Renal cortex interstitium (tissue), 11 donors: ENCODE measurements at regions not wholly inside any gene's neighbourhood (a gene's known extent, or its start where the extent isn't known, plus 50 kb on each side); places are given as distances from the start of the nearest gene placed in this dataset.
A peak's percentile ranks its signal among the peaks of the same experiment; 100 is the strongest.
"Not testable (repeated sequence)": the region's sequence is repeated elsewhere in the genome, so short reads cannot be mapped to it uniquely, and the experiment has no call there.

ENCODE experiments used
- DNase-seq, 11 donors: peaks; one replicate each; pipeline ENCODE4 v3.0.0-alpha.2; 2013; ENCODE audit warnings: low read depth in 9 of 11, low spot score in 4 of 11; ENCODE audit errors: extremely low read depth in 1 of 11

DNA sequence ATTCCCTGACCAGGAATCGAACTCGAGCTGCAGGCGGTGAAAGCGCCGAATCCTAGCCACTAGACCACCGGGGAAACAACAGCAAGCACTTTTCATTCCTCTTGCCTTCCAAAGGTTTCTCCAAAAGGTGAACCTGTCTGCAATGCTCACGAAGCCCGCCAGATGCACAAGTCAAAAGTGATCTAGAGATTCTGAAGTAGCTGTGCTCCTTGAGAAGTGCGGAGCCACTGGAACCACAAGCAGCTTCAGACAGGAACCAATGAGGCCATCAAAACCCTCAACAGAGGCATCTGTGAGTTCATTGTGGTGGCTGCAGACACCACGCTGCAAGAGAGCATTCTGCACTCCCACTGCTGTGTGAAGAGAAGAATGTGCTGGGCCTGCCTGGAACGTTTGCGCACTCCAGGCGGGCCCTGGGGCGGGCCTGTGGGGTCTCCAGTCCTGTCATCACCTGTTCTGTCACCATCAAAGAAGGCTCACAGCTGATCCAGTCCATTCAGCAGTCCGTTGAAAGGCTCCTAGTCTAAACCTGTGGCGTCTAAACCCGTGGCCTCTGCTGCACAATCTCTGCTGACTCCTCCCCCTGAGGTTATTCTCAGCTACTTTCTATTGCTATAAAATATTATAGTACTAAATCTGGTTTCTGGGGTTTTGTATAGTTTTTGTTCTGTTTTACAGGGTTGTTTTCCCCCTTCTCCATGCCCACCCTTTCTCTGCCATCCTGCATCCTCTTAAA lies 89.5 kb upstream of the FCGR1A start:
- DNase-seq, result not testable (repeated sequence)

DNA sequence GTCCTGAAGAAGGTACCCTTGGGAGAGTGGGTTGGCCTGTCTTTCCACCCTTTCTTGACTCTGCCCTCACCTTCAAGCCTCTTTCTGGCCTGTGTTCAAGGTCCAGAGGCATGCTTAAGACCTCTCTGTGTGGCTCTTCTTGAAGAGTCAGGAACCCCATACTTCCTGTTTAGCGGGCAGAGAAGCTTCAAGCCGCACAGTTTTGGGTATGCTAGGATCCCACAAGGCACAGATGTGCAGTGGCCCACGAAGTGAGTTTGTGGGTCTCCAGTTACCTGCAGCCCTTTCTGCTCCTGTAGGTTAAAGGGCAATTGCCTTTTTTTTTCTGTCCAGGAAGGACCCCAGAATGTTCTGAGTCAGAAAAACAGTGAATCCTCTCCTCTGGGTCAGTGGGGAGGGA lies 87.4 kb upstream of the FCGR1A start:
- not testable (repeated sequence) for DNase-seq

DNA sequence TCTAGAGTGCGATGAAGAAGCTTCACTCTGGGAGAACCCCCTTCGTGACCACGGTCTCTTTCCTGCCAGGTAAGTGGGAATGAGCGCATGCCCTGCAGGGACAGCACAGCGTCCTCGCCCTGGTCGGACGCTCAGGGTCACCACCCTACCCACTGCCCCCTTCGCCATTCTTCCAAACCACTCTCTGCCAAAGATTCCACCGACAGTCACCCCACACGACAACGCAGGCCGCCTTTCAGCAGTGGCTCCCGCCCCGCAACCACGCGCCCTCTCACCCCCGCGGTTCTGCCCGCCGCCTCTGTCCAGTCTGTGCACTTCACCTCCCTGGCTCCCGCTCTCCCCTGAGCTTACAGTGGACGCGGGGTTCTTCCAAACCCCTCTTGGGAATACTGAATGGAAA lies 82.3 kb upstream of the FCGR1A start:
- DNase-seq, result not testable (repeated sequence)

DNA sequence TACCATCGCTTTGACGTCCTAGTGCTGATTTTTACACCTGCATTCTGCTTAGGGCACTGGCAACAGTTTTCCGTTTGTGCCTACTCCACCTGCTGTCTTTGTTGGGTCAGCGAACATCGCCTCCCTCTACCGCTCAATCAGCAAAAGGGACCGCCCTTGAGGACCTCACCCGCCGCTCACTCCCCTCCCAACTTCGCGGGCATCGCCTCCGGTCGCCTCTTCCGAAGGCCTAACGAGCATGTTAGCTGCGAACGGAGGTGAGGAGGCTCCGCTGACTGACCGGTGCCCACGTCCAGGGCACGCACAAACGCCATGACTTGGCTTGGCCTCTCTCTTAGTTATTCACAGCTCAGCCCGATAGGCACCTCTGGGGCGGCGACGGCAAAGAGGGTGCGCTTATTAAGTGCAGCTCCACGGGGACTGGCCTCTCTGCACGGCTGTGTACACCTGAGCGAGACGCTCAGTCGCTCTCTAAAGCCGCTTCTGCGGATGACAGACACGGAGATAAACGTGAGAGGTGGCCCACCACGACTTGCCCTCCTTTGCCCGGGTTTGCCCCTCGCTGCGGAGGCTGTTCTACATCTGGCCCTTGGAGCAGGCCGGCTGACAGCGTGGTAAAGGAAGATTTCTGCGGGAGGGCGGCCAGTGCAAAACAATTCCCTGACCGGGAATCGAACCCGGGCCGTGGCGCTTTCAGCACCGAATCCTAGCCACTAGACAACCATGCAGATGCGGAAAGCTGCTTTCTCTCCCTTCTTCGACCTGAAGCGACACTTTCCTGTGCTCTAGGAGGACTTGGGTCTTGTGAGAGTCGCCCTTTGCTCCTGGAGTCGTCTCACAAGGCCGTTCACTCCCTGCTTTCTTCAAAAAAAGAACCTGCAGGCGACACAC lies 81.6 kb upstream of the FCGR1A start:
- DNase-seq, result not testable (repeated sequence)

DNA sequence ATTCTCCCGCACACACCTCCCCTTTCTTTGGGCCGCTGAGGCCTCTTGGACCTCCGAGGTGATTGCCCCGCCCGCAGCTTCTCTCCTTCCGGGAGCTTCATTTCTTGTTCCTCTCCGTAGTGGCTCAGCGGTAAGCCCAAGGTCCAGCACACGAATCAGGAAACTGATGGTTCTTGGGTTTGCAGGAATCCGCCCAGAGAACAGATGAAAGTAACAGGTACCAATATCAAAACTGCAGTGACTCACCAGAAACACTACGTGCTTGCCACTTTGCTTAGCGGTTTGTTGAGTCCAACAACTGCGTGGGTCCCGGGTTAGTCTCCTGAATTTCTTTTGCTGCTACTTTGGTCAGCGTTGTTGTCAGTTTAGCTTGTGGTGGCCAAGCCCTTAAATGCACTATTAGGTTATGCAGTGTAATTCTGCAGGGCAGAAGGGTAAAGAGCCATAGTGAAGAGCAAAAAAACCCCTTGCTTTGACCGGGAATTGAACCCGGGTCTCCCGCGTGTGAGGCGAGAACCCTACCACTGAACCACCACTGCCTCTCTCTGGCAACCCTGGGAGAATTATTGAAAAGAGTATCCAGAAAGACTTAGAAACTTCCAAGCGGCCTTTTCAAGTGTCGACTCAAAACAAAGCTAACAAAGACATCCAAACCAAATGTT lies 74.2 kb upstream of the FCGR1A start:
- DNase-seq, result peak in 6 of 11 donors; percentile 44 to 78 (median 76)

DNA sequence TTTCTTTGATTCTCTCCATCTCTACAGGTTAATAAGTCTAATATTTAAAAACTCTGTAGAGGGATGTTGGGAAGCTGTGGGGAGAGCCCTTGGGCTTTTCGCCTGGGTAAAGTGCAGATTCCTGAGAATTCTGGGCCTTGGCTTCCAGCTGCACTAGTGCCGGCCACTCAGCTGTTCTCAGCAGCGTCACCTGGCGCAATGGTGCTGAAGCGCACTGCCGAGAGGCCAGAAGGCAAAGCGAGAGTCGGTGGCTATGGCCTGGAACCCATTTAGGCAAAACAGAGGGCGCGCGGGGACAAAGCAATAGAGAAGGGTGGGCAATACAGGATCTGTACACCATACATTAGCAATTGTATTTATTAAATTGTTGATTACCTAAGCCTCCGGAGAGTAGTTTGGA lies 70.8 kb upstream of the FCGR1A start:
- not testable (repeated sequence) for DNase-seq

DNA sequence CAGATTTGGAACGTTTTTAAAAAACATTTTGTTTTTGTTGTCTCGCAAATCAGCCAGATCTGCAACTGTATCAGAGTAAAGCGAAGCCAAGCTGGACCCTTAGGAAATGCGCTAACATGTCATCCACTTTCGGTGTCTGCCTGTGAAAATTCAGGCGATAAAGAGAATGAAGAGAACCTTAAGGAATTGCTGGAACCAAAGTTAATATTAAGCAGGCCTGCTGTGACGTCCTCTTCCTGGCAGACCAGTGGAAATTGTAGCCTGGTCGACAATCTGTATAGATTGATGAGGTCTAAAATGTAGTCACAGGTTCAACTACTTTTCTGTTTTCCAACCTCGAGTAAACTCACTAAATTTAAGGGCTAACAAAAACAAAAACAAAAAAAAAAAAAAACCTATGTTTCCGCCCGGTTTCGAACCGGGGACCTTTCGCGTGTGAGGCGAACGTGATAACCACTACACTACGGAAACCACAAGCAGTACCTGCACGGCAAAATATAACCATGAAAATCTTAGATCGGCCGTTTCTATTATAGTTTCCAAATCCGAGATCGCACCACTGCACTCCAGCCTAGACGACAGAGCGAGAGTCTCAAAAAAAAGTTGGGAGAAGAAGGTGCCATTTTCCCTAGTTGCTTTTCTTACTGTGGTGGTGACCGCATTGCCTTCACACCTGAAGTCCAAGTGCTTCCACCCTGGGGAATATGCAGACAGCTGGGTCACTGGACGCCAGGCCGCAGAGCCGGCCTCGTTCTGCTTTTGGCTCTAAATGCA lies 70.2 kb upstream of the FCGR1A start:
- DNase-seq, result peak in 8 of 11 donors; percentile 25 to 81 (median 68)

DNA sequence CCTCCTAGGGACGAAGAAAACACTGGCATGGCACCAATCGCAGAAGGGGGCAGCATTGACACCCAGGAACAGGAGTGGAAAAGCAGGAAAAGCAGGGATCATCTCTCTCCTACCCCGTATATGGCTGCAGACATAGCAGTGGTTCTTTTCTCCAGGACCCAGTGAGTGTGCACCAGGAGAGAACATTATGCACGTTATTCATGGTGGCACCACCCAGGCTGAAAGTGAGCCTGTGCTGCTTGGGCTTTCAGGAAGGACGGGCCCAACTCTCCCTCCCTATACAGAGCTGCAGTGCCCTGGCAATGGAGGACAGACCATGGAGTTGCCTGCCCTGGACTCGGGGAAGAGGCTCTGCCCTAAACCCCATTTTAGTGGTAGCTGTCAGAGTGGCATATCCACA lies 69.0 kb upstream of the FCGR1A start:
- not testable (repeated sequence) for DNase-seq

DNA sequence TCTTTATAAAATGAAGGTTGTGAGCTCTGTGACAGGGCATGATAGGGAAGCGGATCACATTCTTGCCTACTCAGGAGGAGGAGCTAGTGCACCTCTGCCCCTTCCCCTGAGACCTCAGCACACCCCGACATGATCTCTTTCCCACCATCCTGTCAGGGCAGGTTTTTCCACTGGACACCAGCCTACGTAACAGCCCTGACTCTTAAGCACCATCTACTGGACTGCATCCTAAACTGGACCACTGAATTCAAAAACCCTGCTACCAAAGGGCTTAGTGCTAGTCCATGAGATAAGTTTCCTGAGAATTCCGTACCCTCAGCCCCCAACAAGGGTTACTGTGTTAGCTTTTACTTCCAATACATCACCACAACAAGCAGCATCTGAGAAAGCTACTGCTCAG lies 68.5 kb upstream of the FCGR1A start:
- not testable (repeated sequence) for DNase-seq

DNA sequence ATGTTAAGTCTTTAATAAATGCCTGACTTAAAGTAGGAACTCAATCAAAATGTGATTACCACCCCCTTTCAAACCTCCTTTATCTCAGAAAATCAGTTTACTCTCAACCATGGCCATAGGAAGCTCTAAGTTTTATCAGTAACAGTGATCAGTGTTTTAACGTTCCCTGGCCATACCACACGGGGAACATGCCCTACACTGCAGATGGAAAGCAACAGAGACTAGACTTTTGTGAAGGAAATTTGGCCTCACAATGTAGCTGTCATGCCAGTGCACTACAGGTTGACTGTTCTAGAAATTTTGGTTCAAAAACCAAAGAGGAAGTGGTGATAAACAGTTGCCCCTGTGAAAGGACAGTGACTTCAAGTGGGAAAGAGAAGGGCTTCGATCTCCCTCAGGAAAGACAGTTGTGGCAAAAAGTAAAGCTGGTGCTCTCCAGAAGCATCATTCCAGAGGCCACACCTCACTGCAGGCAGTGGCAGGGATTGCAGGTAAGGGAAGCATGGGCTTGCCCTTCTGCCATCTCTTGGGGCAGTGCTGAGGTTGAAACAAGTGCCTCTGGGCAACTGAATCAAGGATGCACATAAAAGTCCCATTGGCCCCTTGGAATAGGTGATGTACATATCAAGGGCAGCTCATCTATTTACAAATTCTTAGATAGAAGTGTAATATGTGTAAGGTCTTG lies 57.7 kb upstream of the FCGR1A start:
- not testable (repeated sequence) for DNase-seq

DNA sequence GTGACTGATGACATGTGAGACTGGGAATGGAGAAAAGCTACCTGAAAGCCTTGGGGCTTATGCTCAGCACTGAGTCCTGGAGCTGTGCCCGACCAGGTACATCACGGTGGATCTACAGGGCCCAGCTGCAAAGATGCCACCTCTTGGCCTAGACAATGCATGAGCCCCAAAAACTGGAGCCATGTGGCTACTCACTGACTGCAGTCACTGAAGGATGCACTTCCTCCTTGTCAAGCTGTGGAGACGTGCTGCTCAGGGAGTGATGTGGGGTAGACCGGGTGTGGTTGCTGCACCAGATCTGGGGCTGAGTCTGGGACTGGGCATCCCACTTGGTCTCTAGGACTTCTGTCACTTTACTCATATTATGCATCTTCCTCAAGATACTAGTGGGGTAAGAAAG lies 55.8 kb upstream of the FCGR1A start:
- DNase-seq, result not testable (repeated sequence)

DNA sequence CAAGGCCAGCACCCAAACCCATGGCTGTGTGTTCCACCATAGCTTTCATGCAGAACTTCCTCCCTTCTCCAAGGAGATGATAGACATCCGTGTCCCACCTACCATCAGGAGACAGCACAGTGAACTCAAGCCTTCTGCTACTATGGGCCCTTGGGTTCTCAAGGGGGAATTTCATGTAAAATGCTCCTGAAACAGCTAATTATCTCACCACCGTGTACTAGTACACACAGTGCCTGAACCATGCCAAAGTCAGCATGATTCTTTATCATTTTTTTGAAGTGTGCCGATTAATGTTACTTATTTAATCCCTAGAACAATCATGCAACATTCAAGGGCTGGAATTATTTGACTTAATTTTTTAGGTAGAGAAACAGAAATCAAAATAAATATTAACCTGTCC lies 53.9 kb upstream of the FCGR1A start:
- not testable (repeated sequence) for DNase-seq
